GM23338 (cell line): ENCODE measurements at regions not wholly inside any gene's neighbourhood (a gene's known extent, or its start where the extent isn't known, plus 50 kb on each side); places are given as distances from the start of the nearest gene placed in this dataset.

Experiments
- ATAC-seq: fragments of 200-7000 bp; cut with Tn5 transposase; 3 replicates; pipeline ENCODE4 v1.9.1; 2020
- DNase-seq: peaks from one replicate; pipeline ENCODE4 v3.0.0-alpha.2; 2015; ENCODE audit warnings: low spot score
- H2AFZ ChIP-seq: fragments of 200-600 bp; sonication (generic); 2 replicates; pipeline ENCODE4 v1.8.0; 2016; ENCODE audit warnings: antibody characterized with exemption, mild to moderate bottlenecking, moderate library complexity
- H3F3A ChIP-seq: fragments of 200-600 bp; sonication (generic); replicated peaks from 2 replicates; pipeline ENCODE4 v1.8.0; 2017; ENCODE audit warnings: antibody characterized with exemption, mixed run types, low read depth
- H3K27ac ChIP-seq: fragments of 200-600 bp; sonication (generic); 2 replicates; pipeline ENCODE4 v1.6.1; 2016; ENCODE audit warnings: low read depth
- H3K27me3 ChIP-seq: fragments of 200-600 bp; sonication (generic); 2 replicates; pipeline ENCODE4 v1.8.0; 2016; ENCODE audit warnings: mild to moderate bottlenecking, mixed run types, moderate library complexity; ENCODE audit not compliant: insufficient read depth
- H3K36me3 ChIP-seq: fragments of 200-600 bp; sonication (generic); 2 replicates; pipeline ENCODE4 v1.8.0; 2016; ENCODE audit warnings: mild to moderate bottlenecking; ENCODE audit not compliant: insufficient read depth
- H3K4me1 ChIP-seq: fragments of 200-600 bp; sonication (generic); 2 replicates; pipeline ENCODE4 v1.8.0; 2016; ENCODE audit warnings: mild to moderate bottlenecking, moderate library complexity; ENCODE audit not compliant: insufficient read depth
- H3K4me2 ChIP-seq: fragments of 200-600 bp; sonication (generic); 2 replicates; pipeline ENCODE4 v1.7.1; 2017; ENCODE audit warnings: mixed run types
- H3K4me3 ChIP-seq: fragments of 200-600 bp; sonication (generic); 2 replicates; pipeline ENCODE4 v1.6.1; 2016; ENCODE audit warnings: mixed run types
- H3K79me2 ChIP-seq: fragments of 200-600 bp; sonication (generic); replicated peaks from 2 replicates; pipeline ENCODE4 v1.8.0; 2017; ENCODE audit warnings: mild to moderate bottlenecking; ENCODE audit not compliant: insufficient read depth
- H3K9me2 ChIP-seq: fragments of 200-600 bp; sonication (generic); 2 replicates; pipeline ENCODE4 v1.8.0; 2017; ENCODE audit not compliant: insufficient read depth
- H4K20me1 ChIP-seq: fragments of 200-600 bp; sonication (generic); replicated peaks from 2 replicates; pipeline ENCODE4 v1.8.0; 2017; ENCODE audit warnings: mild to moderate bottlenecking; ENCODE audit not compliant: insufficient read depth
- H3K27ac Mint-ChIP-seq: 2 replicates; pipeline ENCODE4 v1.8.0; 2020; ENCODE audit warnings: inconsistent platforms, mild to moderate bottlenecking, moderate library complexity, mixed read lengths
- H3K27me3 Mint-ChIP-seq: 3 replicates; pipeline ENCODE4 v1.8.0; 2022; ENCODE audit warnings: low read depth, mild to moderate bottlenecking, moderate library complexity, mixed read lengths, inconsistent platforms; ENCODE audit not compliant: insufficient read depth, poor library complexity
- H3K36me3 Mint-ChIP-seq: 3 replicates; pipeline ENCODE4 v1.8.0; 2021; ENCODE audit warnings: low read depth, mild to moderate bottlenecking, inconsistent platforms, moderate library complexity, mixed read lengths
- H3K4me1 Mint-ChIP-seq: 3 replicates; pipeline ENCODE4 v1.8.0; 2020; ENCODE audit warnings: mild to moderate bottlenecking, inconsistent platforms, mixed read lengths
- H3K4me3 Mint-ChIP-seq: 3 replicates; pipeline ENCODE4 v1.8.0; 2021; ENCODE audit warnings: moderate library complexity, mild to moderate bottlenecking, inconsistent platforms, mixed read lengths
- H3K9me3 Mint-ChIP-seq: 3 replicates; pipeline ENCODE4 v1.8.0; 2020; ENCODE audit warnings: moderate library complexity, mild to moderate bottlenecking, inconsistent platforms, mixed read lengths
- CREB1 ChIP-seq: fragments of 250-450 bp; sonication (Bioruptor Pico); IDR thresholded peaks from 2 replicates; pipeline ENCODE4 v1.5.0; 2020; ENCODE audit warnings: low read depth, mild to moderate bottlenecking, moderate library complexity
- CTCF ChIP-seq, 2 experiments: fragments of 200-600 bp in 1 of 2; sonication (generic) in 1 of 2; conservative IDR thresholded peaks; 2 replicates each; pipeline versions ENCODE4 v1.5.1 to v1.6.1; 2016 to 2017; ENCODE audit warnings: antibody characterized with exemption in 2 of 2, low read depth in 2 of 2, mild to moderate bottlenecking in 2 of 2, moderate library complexity in 1 of 2
- JUNB ChIP-seq: IDR thresholded peaks from one replicate; pipeline ENCODE4 v1.6.1; 2016; ENCODE audit warnings: antibody characterized with exemption; ENCODE audit not compliant: unreplicated experiment
- NANOG ChIP-seq: IDR thresholded peaks from 2 replicates; pipeline ENCODE4 v1.6.1; 2016; ENCODE audit warnings: antibody characterized with exemption, borderline replicate concordance
- POLR2AphosphoS5 ChIP-seq: IDR thresholded peaks from 2 replicates; pipeline ENCODE4 v1.6.1; 2016; ENCODE audit warnings: antibody characterized with exemption, low read depth
- REST ChIP-seq: IDR thresholded peaks from one replicate; pipeline ENCODE4 v1.6.1; 2018; ENCODE audit warnings: antibody characterized with exemption; ENCODE audit not compliant: unreplicated experiment
- STAT1 ChIP-seq: IDR thresholded peaks from one replicate; pipeline ENCODE4 v1.6.1; 2016; ENCODE audit warnings: antibody characterized with exemption; ENCODE audit not compliant: unreplicated experiment
- ZNF331 ChIP-seq: fragments of 250-450 bp; sonication (Bioruptor Pico); IDR thresholded peaks from 2 replicates; pipeline ENCODE4 v1.5.0; 2020; ENCODE audit warnings: low read depth, mild to moderate bottlenecking, moderate library complexity

GRCh38 chr21:36260030-36260787 is 59.8 kb upstream of the MORC3 start:
- Histone ChIP-seq H3K79me2 (no peaks in the 10 kb centered on the region), H3K4me2 (no peak overlapping the region), H3K27me3 (no peaks in the 10 kb centered on the region), H2AFZ (no peak overlapping the region), H3K9me2 (no peaks in the 10 kb centered on the region), H3K4me3 (no peak overlapping the region), H3F3A (no peaks in the 10 kb centered on the region), H3K4me1 (no peaks in the 10 kb centered on the region), H4K20me1 (no peaks in the 10 kb centered on the region), H3K36me3 (no peaks in the 10 kb centered on the region), H3K27ac (0 out of 2 replicates have a peak overlapping the region, but pooled peaks have one; percentile 3)
- H3K27ac Mint-ChIP-seq = 0 out of 2 replicates have a peak overlapping the region, but pooled peaks have one; percentile 37
- peaks cover 5% of the 10 kb centered on the region for H3K27me3 Mint-ChIP-seq
- no peaks in the 10 kb centered on the region for H3K36me3 Mint-ChIP-seq
- DNase-seq (peak; percentile 84), ATAC-seq (peak; percentile 86)
- H3K4me3 Mint-ChIP-seq = peak overlapping the region; percentile 36; the same call in 1 of the 3 replicates
- TF ChIP-seq REST (no peak), CTCF (conservative IDR thresholded peaks at IDR 0.05; ENCODE audit: low read depth in 2 of 2) (peak; percentile 47 to 88)
- no peaks in the 10 kb centered on the region for H3K9me3 Mint-ChIP-seq
- no peaks in the 10 kb centered on the region for H3K4me1 Mint-ChIP-seq

GRCh38 chr21:36260802-36261201 is 59.2 kb upstream of the MORC3 start:
- no peak overlapping the region for H3K4me2 ChIP-seq
- H3K36me3 ChIP-seq = no peaks in the 10 kb centered on the region
- H3K27ac Mint-ChIP-seq = no peak overlapping the region
- no peak overlapping the region for H3K27ac ChIP-seq
- no peaks in the 10 kb centered on the region for H3K36me3 Mint-ChIP-seq
- no peaks in the 10 kb centered on the region for H3F3A ChIP-seq
- no peak overlapping the region for H3K4me3 Mint-ChIP-seq
- no peaks in the 10 kb centered on the region for H3K27me3 ChIP-seq
- H3K9me2 ChIP-seq = no peaks in the 10 kb centered on the region
- H3K4me1 ChIP-seq = no peaks in the 10 kb centered on the region
- no peaks in the 10 kb centered on the region for H4K20me1 ChIP-seq
- H3K9me3 Mint-ChIP-seq = no peaks in the 10 kb centered on the region
- H2AFZ ChIP-seq = no peak overlapping the region
- ATAC-seq (no peak), DNase-seq (no peak)
- no peaks in the 10 kb centered on the region for H3K79me2 ChIP-seq
- no peaks in the 10 kb centered on the region for H3K4me1 Mint-ChIP-seq
- H3K4me3 ChIP-seq = no peak overlapping the region
- peaks cover 5% of the 10 kb centered on the region for H3K27me3 Mint-ChIP-seq
- TF ChIP-seq CREB1 (CRISPR knock-in tag) = no peak
- no peak for TF ChIP-seq STAT1
- TF ChIP-seq NANOG = no peak
- no peak for TF ChIP-seq JUNB
- no peak for TF ChIP-seq ZNF331 (CRISPR knock-in tag)
- TF ChIP-seq REST = no peak
- TF ChIP-seq CTCF (conservative IDR thresholded peaks at IDR 0.05; ENCODE audit: low read depth in 2 of 2) = no peak
- no peak for TF ChIP-seq POLR2AphosphoS5
